ENCODE measurements at regions not wholly inside any gene's neighbourhood (a gene's known extent, or its start where the extent isn't known, plus 50 kb on each side); places are given as distances from the start of the nearest gene placed in this dataset.

- H3K79me1 ChIP-seq (ENCODE audit: low read length) = no peaks in the 10 kb centered on the region
- H3K4me1 ChIP-seq (ENCODE audit: control insufficient read depth, low read depth, low read length) = peaks cover 2% of the 10 kb centered on the region
- no peaks in the 10 kb centered on the region for H3K27me3 ChIP-seq (ENCODE audit: insufficient read depth, low read length, poor library complexity)
- no peak overlapping the region for H4K8ac ChIP-seq (ENCODE audit: low read depth, low read length)
- H3K18ac ChIP-seq (ENCODE audit: low read length) = no peak overlapping the region
- H3K23ac ChIP-seq (ENCODE audit: low read length) = no peak overlapping the region
- H3K4me3 ChIP-seq (ENCODE audit: low read length) = no peak overlapping the region
- H3K27ac ChIP-seq (ENCODE audit: low read depth, low read length) = no peak overlapping the region
- no peak overlapping the region for H2AK5ac ChIP-seq (ENCODE audit: low read length)
- no peak overlapping the region for H2BK120ac ChIP-seq (ENCODE audit: low read depth, low read length)
- no peak overlapping the region for H2BK15ac ChIP-seq (replicated peaks; ENCODE audit: low read depth)
- H3K9ac ChIP-seq (ENCODE audit: low read length) = no peak overlapping the region
- H3K56ac ChIP-seq (ENCODE audit: low read length) = no peak overlapping the region
- no peaks in the 10 kb centered on the region for H3K36me3 ChIP-seq (ENCODE audit: control insufficient read depth, insufficient read depth, low read length)
- no peak overlapping the region for H4K5ac ChIP-seq (ENCODE audit: low read length)
- H3K4me2 ChIP-seq (ENCODE audit: low read length) = no peak overlapping the region
- no peaks in the 10 kb centered on the region for H3K79me2 ChIP-seq (ENCODE audit: control insufficient read depth, insufficient read depth, low read length)
- H3K4ac ChIP-seq (ENCODE audit: low read depth, low read length) = no peak overlapping the region
- no peak overlapping the region for H2BK5ac ChIP-seq (ENCODE audit: low read length)
- WGBS (ENCODE audit: extremely low coverage, insufficient coverage, low lambda C conversion rate) = no CpG with 5 or more reads among the region's 4 CpGs
- DNase-seq = no peak
Observed at GRCh38 chr10:86603256-86603655, 51.1 kb upstream of the OPN4 start.
